ENCODE measurements at regions not wholly inside any gene's neighbourhood (a gene's known extent, or its start where the extent isn't known, plus 50 kb on each side); places are given as distances from the start of the nearest gene placed in this dataset.

DNA sequence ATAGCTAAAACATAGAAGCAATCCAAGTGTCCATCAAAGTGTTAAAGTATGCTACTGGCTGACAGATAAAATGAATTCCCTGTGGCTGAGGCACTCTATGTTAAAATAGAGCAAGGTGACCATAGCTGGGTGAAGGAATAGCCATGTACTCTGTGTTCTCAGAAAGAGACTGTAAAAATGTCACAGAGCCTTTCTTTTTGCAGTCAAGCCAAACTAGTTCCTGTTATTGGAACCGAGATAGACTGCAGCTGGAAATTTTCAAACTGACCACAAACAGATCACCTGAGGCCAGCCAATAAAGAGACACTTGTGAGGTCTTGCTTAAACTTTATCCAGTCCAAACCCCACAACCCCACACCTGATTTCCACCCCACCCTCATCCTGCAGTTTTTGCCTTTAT is 422.8 kb upstream of the NAALADL2 start (continued):
- no peak for TF ChIP-seq HDAC2 (IDR thresholded peaks at IDR 0.05; ENCODE audit: borderline replicate concordance in 1 of 2, low read depth in 2 of 2, low read length in 2 of 2)
- no peak for TF ChIP-seq KDM1A (IDR thresholded peaks at IDR 0.05; ENCODE audit: borderline replicate concordance, low read length)
- no peak for TF ChIP-seq SRF (IDR thresholded peaks at IDR 0.05; ENCODE audit: low read depth, low read length)
- TF ChIP-seq SP4 (IDR thresholded peaks at IDR 0.05; ENCODE audit: low read length) = no peak
- no peak for TF ChIP-seq SIX5 (IDR thresholded peaks at IDR 0.05; ENCODE audit: low read depth, low read length)
- TF ChIP-seq, protein P1, sequence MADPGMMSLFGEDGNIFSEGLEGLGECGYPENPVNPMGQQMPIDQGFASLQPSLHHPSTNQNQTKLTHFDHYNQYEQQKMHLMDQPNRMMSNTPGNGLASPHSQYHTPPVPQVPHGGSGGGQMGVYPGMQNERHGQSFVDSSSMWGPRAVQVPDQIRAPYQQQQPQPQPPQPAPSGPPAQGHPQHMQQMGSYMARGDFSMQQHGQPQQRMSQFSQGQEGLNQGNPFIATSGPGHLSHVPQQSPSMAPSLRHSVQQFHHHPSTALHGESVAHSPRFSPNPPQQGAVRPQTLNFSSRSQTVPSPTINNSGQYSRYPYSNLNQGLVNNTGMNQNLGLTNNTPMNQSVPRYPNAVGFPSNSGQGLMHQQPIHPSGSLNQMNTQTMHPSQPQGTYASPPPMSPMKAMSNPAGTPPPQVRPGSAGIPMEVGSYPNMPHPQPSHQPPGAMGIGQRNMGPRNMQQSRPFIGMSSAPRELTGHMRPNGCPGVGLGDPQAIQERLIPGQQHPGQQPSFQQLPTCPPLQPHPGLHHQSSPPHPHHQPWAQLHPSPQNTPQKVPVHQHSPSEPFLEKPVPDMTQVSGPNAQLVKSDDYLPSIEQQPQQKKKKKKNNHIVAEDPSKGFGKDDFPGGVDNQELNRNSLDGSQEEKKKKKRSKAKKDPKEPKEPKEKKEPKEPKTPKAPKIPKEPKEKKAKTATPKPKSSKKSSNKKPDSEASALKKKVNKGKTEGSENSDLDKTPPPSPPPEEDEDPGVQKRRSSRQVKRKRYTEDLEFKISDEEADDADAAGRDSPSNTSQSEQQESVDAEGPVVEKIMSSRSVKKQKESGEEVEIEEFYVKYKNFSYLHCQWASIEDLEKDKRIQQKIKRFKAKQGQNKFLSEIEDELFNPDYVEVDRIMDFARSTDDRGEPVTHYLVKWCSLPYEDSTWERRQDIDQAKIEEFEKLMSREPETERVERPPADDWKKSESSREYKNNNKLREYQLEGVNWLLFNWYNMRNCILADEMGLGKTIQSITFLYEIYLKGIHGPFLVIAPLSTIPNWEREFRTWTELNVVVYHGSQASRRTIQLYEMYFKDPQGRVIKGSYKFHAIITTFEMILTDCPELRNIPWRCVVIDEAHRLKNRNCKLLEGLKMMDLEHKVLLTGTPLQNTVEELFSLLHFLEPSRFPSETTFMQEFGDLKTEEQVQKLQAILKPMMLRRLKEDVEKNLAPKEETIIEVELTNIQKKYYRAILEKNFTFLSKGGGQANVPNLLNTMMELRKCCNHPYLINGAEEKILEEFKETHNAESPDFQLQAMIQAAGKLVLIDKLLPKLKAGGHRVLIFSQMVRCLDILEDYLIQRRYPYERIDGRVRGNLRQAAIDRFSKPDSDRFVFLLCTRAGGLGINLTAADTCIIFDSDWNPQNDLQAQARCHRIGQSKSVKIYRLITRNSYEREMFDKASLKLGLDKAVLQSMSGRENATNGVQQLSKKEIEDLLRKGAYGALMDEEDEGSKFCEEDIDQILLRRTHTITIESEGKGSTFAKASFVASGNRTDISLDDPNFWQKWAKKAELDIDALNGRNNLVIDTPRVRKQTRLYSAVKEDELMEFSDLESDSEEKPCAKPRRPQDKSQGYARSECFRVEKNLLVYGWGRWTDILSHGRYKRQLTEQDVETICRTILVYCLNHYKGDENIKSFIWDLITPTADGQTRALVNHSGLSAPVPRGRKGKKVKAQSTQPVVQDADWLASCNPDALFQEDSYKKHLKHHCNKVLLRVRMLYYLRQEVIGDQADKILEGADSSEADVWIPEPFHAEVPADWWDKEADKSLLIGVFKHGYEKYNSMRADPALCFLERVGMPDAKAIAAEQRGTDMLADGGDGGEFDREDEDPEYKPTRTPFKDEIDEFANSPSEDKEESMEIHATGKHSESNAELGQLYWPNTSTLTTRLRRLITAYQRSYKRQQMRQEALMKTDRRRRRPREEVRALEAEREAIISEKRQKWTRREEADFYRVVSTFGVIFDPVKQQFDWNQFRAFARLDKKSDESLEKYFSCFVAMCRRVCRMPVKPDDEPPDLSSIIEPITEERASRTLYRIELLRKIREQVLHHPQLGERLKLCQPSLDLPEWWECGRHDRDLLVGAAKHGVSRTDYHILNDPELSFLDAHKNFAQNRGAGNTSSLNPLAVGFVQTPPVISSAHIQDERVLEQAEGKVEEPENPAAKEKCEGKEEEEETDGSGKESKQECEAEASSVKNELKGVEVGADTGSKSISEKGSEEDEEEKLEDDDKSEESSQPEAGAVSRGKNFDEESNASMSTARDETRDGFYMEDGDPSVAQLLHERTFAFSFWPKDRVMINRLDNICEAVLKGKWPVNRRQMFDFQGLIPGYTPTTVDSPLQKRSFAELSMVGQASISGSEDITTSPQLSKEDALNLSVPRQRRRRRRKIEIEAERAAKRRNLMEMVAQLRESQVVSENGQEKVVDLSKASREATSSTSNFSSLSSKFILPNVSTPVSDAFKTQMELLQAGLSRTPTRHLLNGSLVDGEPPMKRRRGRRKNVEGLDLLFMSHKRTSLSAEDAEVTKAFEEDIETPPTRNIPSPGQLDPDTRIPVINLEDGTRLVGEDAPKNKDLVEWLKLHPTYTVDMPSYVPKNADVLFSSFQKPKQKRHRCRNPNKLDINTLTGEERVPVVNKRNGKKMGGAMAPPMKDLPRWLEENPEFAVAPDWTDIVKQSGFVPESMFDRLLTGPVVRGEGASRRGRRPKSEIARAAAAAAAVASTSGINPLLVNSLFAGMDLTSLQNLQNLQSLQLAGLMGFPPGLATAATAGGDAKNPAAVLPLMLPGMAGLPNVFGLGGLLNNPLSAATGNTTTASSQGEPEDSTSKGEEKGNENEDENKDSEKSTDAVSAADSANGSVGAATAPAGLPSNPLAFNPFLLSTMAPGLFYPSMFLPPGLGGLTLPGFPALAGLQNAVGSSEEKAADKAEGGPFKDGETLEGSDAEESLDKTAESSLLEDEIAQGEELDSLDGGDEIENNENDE (IDR thresholded peaks at IDR 0.05; ENCODE audit: insufficient replicate concordance, low read length) = no peak
- no peak for TF ChIP-seq JUN (IDR thresholded peaks at IDR 0.05; ENCODE audit: low read depth, low read length)
